HL-60 (cell line): ENCODE measurements at regions not wholly inside any gene's neighbourhood (a gene's known extent, or its start where the extent isn't known, plus 50 kb on each side); places are given as distances from the start of the nearest gene placed in this dataset.

Experiments used
- DNase-seq, 2 experiments: peaks; one replicate each; pipeline ENCODE4 v3.0.0-alpha.2; 2010 to 2020; ENCODE audit warnings: low read depth in 1 of 2, low spot score in 1 of 2
- H3K27ac ChIP-seq: fragments of 250-450 bp; sonication (Bioruptor Pico); replicated peaks from 2 replicates; pipeline ENCODE4 v1.5.1; 2020; ENCODE audit warnings: mild to moderate bottlenecking, moderate library complexity
- H3K27me3 ChIP-seq: fragments of 250-450 bp; sonication (Bioruptor Pico); 2 replicates; pipeline ENCODE4 v1.5.1; 2021; ENCODE audit warnings: mild to moderate bottlenecking, moderate library complexity; ENCODE audit not compliant: insufficient read depth, poor library complexity, severe bottlenecking
- H3K4me3 ChIP-seq: replicated peaks from 2 replicates; pipeline ENCODE4 v1.5.1; 2011; ENCODE audit warnings: mild to moderate bottlenecking, control low read depth, low read length; ENCODE audit not compliant: insufficient read depth
- GABPA ChIP-seq: IDR thresholded peaks from 2 replicates; pipeline ENCODE4 v1.6.1; 2012; ENCODE audit warnings: low read depth
- POLR2AphosphoS5 ChIP-seq: IDR thresholded peaks from 2 replicates; pipeline ENCODE4 v1.6.1; 2012; ENCODE audit warnings: low read depth
- REST ChIP-seq: IDR thresholded peaks from 2 replicates; pipeline ENCODE4 v1.6.1; 2012; ENCODE audit warnings: low read depth; ENCODE audit not compliant: insufficient replicate concordance
- SPI1 ChIP-seq: IDR thresholded peaks from 2 replicates; pipeline ENCODE4 v1.6.1; 2012; ENCODE audit warnings: low read depth, mild to moderate bottlenecking, borderline replicate concordance
- TF ChIP-seq, protein P1 (sequence below): IDR thresholded peaks from one replicate; pipeline ENCODE4 v1.5.1; 2011; ENCODE audit warnings: low read length, control low read depth, inconsistent platforms; ENCODE audit not compliant: insufficient read depth

- H3K4me3 ChIP-seq = no peak overlapping the region
- no peak for DNase-seq
- no peak overlapping the region for H3K27ac ChIP-seq
- TF ChIP-seq, protein P1, sequence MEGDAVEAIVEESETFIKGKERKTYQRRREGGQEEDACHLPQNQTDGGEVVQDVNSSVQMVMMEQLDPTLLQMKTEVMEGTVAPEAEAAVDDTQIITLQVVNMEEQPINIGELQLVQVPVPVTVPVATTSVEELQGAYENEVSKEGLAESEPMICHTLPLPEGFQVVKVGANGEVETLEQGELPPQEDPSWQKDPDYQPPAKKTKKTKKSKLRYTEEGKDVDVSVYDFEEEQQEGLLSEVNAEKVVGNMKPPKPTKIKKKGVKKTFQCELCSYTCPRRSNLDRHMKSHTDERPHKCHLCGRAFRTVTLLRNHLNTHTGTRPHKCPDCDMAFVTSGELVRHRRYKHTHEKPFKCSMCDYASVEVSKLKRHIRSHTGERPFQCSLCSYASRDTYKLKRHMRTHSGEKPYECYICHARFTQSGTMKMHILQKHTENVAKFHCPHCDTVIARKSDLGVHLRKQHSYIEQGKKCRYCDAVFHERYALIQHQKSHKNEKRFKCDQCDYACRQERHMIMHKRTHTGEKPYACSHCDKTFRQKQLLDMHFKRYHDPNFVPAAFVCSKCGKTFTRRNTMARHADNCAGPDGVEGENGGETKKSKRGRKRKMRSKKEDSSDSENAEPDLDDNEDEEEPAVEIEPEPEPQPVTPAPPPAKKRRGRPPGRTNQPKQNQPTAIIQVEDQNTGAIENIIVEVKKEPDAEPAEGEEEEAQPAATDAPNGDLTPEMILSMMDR = no peak
- TF ChIP-seq REST (no peak), GABPA (no peak), POLR2AphosphoS5 (no peak), SPI1 (no peak)
- H3K27me3 ChIP-seq = no peaks in the 10 kb centered on the region
Measured at GRCh38 chr5:100043475-100043874, 491.7 kb upstream of the FAM174A start.

DNA sequence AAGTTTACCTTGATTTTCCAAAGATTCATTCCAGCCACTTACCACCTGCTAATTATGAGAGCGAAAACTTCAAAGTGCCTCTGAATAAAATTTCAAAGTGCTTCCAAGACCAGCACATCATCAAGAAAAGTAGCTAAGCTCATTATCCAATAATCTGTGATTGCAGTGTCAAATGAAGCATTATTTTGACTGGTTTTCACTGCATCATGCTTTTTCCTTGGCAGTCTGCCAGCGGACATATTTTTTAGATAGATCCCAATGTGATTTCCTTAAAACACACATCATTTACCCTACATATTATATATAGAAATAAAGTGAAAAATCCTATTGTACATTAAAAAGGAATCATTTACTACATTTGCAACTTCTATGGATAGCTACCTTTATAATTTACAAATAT lies 508.6 kb upstream of the FAM174A start:
- no peak for TF ChIP-seq REST
- no peak for TF ChIP-seq SPI1
- TF ChIP-seq GABPA = no peak
- TF ChIP-seq, protein P1 = no peak
- TF ChIP-seq POLR2AphosphoS5 = no peak
- Histone ChIP-seq H3K27ac (no peak overlapping the region), H3K4me3 (no peak overlapping the region), H3K27me3 (no peaks in the 10 kb centered on the region)
- DNase-seq = no peak

DNA sequence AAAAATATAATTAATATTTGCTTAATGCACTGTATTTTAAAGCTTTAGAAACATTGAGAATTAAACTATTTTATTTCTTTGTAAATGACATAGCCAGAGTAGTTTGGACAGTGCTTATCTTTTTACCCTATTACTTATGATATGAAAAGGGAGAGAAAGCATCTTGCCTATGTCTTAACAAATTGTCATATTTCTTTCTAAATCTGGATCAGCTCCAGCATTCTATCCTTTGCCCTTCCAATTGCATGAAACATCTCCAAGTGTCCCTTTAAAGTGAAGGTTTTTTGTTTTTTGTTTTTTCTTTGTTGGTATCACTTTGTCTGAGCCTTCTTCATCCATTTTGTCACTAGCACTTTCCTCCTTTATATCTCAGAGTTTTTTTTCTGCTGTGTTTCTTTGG lies 511.6 kb upstream of the FAM174A start:
- Histone ChIP-seq H3K27me3 (no peaks in the 10 kb centered on the region), H3K4me3 (no peak overlapping the region), H3K27ac (no peak overlapping the region)
- no peak for DNase-seq
- TF ChIP-seq, protein P1 = no peak
- TF ChIP-seq GABPA = no peak
- TF ChIP-seq SPI1 = no peak
- TF ChIP-seq POLR2AphosphoS5 = no peak
- no peak for TF ChIP-seq REST
